ENCODE measurements at regions not wholly inside any gene's neighbourhood (a gene's known extent, or its start where the extent isn't known, plus 50 kb on each side); places are given as distances from the start of the nearest gene placed in this dataset.

- TF ChIP-seq, protein P1, sequence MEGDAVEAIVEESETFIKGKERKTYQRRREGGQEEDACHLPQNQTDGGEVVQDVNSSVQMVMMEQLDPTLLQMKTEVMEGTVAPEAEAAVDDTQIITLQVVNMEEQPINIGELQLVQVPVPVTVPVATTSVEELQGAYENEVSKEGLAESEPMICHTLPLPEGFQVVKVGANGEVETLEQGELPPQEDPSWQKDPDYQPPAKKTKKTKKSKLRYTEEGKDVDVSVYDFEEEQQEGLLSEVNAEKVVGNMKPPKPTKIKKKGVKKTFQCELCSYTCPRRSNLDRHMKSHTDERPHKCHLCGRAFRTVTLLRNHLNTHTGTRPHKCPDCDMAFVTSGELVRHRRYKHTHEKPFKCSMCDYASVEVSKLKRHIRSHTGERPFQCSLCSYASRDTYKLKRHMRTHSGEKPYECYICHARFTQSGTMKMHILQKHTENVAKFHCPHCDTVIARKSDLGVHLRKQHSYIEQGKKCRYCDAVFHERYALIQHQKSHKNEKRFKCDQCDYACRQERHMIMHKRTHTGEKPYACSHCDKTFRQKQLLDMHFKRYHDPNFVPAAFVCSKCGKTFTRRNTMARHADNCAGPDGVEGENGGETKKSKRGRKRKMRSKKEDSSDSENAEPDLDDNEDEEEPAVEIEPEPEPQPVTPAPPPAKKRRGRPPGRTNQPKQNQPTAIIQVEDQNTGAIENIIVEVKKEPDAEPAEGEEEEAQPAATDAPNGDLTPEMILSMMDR (IDR thresholded peaks at IDR 0.05): no peak
- TF ChIP-seq ZFX (IDR thresholded peaks at IDR 0.05; ENCODE audit: borderline replicate concordance): no peak
Observed at GRCh38 chr1:56019922-56020321, 559.4 kb downstream of the PLPP3 start.

Data from 22Rv1 (cell line).